GM20431 (cell line): ENCODE measurements at regions not wholly inside any gene's neighbourhood (a gene's known extent, or its start where the extent isn't known, plus 50 kb on each side); places are given as distances from the start of the nearest gene placed in this dataset.

ENCODE experiments used
- in situ Hi-C: fragments of 300-500 bp; cut with MseI, MboI; formaldehyde crosslinking; loops from one replicate; pipeline ENCODE4 v1.15.0; 2020; ENCODE audit warnings: low sequenced_read_pairs; ENCODE audit not compliant: unreplicated experiment

DNA sequence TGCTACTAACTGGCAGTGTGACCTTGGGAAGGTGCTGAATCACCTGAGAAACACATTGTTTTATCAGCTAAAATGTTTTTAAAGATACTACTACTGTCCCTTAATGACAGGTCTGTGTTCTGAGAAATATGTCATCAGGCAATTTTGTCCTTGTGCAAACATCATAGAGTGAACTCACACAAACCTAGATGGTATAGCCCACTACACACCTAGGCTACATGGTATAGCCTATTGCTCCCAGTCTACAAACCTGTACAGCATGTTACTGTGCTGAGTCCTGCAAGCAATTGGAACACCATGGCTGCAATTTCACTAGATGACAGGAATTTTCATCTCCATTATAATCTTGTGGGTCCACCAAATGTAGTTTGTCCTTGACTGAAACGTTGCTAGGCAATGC lies 101.3 kb upstream of the GUCY1A1 start:
- in situ Hi-C loops = no loop called here

DNA sequence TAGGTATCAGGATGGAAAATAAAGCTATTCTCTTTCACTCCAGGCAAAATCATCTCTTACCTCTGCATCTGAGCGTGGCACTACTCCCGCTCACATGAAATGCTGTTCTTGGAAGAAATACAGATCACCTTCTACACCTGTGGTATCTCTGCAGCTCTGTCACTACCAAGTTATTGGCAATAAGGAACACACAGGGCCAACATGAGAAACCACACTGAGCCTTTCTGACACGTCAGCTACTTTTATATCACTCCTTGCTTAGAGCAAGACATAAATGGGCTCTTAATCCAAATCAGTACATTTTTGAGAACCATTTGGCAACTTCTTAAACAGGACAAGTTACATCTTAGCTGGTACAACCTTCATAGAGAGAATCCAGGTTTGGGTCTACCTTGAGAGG lies 101.8 kb upstream of the GUCY1A1 start:
- in situ Hi-C loops = no loop called here

DNA sequence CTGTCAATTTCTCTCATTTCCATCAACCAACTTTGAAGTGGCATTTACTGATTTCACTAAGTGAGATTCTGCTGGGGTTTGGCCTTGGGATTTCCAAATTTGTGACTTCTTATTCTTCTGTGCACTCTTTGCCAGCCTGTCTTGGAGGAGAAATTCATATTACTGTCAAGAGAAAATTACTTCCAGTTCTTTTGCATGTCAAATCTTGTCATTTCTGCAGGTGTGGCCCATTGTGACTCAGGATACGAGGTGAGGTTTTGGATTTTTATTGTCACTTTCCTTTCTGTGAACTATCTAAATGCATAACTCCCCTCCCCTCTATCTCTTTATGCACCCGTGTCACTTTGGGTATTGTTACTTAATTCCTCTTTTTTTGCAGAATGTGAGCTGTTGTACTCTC lies 102.6 kb upstream of the GUCY1A1 start:
- in situ Hi-C loops = no loop called here

DNA sequence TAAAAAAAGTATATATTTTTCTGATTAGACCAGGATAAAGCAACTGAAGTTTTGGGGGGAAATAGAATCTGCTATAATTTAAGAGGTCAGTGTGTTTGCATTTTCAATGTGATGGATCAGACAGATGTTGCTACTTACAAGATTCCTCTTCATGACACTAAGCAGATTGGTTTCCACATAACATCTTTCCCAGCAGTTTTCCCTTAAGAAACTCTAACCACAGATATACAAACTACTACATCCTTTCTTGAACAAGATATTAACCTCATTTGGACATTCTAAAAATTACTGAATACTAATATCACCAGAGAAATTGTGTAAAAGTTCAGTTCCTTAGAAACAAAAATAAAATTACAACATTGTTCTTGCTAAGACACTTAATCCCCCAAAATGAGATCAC lies 106.7 kb upstream of the GUCY1A1 start:
- in situ Hi-C loops = no loop called here

DNA sequence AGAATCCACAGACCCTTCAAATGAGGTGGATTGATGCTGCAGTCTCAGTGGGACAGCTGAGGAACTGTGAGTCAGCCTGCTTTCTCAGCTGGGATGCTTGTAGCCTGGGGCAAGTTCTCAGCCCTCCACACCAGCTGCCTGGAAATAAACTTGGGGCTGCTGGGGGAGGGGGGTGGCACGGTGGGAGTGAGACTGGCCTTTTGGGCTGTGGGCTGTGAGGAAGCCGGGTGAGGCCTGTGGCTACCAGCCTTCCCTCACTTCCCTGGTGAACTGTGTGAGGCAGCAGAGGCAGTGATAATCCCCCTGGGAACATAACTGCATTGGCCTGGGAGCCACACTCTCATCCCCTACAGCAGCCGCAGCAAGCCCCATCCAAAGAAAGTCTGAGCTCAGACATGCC lies 114.5 kb upstream of the GUCY1A1 start:
- in situ Hi-C loops = no loop called here

DNA sequence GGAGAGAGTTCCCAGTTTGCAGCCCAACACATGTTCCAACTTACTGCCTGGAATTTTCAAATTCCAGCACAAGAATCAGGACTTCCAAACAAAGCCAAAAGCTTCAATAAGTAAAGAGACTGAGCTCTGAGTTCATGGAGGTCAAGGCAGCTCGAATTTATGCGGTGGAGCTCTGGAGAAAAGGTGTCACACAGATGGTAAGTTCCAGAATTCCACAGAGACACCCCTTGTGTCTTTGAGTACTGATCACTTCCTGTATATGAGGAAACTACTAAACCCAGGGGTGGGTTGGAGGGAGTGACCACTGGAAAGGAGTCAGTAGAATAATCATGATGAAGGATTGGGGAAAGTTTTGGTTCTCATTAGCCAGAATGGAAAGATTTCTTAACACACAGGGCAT lies 118.5 kb upstream of the GUCY1A1 start:
- in situ Hi-C loops = no loop called here

DNA sequence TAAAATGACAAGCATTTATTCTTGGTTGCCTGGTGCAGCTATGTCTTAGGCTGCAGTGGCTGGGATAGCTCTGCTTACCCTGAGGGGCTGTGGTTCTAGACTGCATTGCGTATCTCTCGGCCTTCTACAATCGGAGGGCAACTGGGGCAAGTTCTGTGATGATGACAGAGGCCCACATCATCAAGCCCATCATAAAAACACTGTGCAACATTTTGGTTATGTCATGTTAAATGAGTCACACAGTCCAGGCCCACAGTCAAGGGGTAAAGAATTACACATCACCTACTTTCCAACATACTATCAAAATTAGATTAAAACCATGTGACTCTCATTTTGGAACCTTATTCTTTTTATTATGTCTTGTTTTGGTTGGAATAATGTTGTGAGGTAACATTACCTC lies 120.2 kb upstream of the GUCY1A1 start:
- in situ Hi-C loops = no loop called here

DNA sequence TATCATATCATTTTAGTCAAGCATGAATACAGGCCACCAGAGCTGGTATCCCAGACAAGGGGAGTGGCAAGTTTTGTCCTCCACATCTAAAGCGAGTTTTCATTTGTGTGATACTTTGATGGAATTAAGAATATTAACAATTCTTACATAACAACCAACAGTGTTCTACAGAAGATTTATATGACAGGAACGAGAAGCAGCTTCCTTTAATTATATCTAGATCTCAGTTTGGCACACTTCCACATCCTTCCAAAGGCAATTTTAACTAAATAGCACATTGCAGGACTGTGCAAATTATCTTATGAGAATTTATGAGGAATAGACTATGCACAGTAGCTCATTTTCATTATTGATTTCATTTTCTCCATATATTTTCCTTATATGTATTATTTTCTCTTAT lies 121.2 kb upstream of the GUCY1A1 start:
- in situ Hi-C loops = no loop called here

DNA sequence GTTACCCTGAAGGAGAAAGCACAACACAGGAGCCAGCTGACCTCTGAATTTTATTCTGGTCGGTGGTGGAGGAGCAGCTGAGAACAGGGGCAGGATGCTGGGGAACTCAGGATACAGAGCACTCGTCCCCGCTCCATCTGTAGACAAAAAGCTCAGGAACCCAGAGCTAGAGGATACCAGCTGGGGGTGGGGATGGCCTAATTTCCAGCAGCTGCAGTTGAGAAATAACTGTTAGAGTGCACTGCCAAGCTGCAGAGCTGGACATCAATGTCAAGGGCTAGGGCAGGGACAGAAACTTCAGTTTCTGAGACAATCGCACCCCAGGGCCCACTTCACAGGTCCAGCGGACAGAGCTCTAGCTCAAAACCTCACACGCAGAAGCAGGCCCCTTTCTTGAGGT lies 122.1 kb upstream of the GUCY1A1 start:
- in situ Hi-C loops = no loop called here

DNA sequence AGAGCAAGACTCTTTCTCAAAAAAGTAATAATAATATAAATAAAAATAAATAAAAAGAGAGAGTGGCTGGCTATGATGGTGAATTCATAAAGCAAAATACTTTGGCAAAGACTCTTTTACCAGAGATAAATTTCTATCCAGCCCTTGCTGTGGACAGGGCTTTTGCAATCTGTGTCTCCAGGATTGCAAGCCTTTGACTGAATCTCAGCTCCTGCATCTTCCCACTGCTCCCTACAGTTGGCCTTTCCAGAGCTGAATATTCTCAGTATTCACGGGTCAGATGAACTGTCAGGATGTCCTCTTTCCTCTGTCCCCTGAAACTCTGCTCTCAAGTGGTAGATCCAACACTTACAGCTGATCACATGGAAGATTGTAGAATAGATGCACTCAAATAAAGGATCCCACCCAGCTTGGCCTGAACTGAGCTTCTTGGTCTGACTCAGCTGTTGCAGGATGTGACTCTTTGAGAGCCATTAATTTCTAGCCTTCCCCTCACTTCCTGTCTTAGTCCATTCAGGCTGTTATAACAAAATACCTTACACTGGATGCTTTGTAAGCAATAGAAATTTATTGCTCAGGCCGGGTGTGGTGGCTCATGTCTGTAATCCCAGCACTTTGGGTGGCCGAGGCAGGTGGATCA lies 123.4 kb upstream of the GUCY1A1 start:
- in situ Hi-C loops = no loop called here

DNA sequence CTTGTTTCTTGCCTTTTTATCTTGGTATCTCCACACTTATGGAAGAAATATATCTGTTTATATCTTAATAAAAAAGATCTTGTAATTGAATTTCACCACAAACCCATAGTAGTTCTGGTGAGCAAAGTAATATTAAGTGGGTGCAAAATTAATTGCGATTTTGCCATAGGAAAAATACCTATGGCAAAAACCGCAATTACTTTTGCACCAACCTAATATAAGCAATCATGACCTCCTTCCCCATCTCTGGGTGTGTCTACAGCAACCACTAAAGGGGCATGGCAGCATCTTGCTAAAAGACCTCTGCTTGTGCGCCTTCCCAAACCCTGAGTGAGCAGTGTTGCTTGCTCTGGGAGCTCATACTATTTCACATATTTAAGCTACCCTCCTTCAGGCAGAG lies 124.2 kb upstream of the GUCY1A1 start:
- in situ Hi-C loops = no loop called here

DNA sequence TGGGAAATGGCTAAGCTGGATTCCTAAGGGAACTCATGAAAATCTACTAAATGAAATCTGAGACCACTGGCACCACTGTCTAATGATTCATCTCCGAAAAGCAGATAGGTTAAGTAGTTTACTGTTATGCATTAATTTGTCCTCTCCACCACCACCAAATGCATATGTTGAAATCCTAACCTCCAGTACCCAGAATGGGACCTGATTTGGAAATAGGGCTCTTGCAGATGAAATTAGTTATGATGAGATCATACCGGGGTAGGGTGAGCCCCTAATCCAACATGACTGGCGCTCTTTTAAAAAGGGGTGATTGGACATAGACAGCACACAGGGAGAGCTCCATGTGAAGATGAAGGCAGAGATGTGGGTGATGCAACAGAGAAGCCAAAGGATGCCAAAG lies 124.9 kb upstream of the GUCY1A1 start:
- in situ Hi-C loops = no loop called here

DNA sequence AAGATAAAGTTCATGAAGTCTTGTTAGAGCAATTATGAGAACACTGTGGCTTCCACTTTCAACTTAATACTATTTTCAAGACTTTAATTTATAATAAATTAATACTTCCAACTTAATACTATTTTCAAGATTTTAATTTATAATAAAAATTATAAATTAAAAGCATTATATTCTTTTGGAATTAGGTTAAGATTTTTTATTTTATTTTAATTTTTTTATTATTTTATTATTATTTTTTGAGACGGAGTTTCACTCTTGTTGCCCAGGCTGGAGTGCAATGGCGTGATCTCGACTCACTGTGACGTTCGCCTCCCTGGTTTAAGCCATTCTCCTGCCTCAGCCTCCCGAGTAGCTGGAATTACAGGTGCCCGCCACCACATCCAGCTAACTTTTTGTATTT lies 126.0 kb upstream of the GUCY1A1 start:
- in situ Hi-C loops = no loop called here

DNA sequence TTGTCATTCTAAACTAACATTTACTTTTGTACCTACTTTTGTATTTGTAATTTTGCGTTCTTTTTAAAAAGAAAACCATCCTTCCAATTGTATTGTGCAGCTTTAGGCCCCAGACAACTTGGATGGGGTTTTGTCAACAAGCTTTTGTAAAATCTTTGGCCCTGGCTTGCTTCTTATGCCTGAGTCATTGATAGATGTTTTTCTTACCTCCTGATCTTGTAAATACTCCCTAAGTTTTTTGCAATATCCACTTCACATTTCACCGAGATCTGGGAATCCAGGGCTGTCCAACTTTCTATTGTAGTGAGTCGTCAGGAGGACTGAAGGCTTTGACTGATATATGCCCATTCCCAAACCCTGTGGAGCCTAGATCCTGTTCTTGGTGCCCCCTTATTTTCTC lies 126.9 kb upstream of the GUCY1A1 start:
- in situ Hi-C loops = no loop called here

DNA sequence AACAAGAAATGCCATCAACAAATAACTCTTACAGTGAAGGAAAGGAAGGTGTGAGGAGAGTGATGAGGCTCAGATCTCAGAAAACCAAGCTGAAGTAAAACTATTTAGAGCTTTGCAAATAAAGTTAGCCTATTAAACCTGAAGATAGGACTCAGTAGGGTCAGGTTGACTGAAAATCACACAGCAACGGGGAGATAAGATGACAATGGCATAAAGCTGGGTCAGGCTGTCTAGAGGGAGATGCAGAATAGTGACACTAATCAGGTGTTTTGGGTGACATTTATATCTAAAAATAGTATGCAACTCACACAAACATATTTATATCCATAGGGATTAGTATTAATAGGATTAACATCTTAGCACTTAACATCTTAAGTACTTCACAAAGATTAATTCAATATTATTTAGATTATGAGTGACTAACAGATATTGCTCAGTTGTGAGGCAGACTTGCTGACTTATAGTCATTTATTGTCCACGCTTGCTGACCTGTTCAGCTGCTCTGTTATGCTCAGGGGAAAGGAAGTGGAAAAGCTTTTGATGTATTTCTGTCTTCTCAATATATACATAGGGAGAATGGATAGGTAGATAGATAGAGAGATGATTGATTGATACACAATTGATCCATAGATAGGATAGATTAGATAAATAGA lies 130.7 kb upstream of the GUCY1A1 start:
- in situ Hi-C loops = no loop called here

DNA sequence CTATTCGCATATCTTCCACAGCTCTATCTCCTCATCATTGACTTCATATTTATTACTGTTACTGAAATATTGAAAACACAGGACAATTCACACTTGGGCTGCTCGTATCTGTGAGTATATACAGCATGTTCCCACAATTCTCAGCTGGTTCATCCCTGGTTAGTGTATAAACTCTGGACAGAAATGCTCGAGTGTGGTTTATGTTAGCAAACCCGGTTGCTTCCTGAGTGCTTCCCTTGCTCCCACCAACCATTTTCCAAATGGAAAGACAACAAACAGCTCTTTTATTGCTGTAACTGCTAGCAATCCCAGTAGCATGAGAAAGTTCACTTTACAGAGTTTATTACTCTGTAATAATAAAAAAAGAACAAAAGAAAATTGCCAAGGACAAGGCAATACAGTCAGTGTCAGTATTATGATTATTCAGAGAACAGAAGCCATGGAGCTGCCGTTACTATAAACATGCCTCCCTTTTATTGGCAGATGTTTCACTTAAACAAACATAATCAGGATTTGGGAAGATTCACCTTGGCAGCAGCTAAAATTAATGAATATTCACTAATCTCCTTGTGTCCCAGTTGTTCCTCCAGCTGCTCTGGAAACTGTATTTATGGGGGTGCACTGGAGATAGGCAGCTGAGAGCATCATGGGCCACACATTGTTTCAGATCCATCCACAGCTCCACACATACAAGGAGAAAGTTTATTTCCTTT lies 134.1 kb upstream of the GUCY1A1 start:
- in situ Hi-C loops = no loop called here

DNA sequence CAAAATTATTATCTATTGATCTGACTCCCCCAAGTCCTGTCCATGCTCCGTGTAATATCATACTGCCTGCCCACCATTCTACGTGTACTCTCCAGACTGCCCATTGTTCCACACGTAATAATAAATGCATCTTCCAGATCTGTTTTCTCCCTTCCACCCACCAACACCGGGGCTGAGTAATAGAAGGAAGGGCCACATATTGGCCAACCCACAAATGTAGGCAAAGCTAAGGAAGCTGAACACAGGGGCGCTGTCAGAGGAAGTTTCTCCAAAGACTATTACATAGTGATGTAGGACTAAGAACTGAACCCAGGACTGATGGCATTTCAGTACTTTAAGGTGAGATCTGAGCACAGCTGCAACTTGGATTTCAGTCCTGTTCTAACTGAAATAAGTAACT lies 135.8 kb upstream of the GUCY1A1 start:
- in situ Hi-C loops = no loop called here

DNA sequence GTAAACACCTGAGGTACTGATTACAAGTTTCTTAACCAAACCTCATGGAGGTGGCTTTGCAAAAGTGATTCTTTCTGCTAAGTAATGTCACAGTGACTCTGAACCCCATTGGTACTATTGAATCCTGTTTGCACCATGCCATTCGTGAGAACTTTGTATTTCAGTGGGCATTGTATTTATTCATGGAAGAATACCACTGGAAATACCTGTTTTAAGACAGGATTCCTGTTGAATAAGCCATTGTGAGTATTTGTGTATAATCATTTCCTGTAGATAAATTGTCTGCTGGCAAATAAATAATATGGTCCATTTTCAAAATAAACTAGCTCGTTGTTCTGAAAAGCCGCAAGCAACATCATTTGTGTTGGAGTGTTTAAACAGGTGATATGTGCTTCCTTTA lies 136.4 kb upstream of the GUCY1A1 start:
- in situ Hi-C loops = no loop called here

DNA sequence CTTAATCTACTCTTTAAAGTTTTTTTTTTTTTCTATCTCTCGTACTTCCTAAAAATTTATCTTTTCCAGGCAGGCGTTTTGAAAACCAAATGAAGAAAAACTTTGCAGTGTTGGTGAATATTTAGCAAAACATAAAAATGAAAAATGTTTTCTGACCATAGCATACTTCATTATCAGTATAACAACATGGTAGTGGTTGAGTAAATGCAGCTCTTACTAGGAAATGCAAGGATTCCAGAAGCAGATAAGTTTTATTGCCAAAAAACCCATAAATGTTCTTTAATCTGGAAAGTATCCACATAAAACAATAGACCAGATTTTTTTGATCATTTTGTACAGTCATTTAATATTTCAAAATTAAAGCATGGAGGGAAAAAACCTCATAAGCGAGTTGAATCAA lies 136.9 kb upstream of the GUCY1A1 start:
- in situ Hi-C loops = no loop called here

DNA sequence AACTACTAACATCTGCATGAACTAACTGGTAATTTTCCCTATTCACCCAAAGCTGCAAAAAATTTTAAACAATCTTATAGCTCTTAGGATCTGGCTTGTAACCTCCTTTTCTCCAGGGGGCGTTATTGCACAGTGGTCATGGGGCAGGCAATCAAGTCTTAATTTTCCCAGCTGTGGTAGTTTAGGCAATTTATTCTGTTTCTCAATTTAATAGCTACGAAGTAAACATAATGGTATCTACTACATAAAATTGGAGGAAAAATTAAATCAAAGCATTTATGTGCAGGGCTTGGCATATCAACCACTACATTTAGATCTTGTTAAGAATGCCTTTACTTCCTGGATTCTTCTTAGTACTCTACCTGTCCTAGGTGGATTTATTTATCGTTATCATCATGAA lies 137.4 kb upstream of the GUCY1A1 start:
- in situ Hi-C loops = no loop called here

DNA sequence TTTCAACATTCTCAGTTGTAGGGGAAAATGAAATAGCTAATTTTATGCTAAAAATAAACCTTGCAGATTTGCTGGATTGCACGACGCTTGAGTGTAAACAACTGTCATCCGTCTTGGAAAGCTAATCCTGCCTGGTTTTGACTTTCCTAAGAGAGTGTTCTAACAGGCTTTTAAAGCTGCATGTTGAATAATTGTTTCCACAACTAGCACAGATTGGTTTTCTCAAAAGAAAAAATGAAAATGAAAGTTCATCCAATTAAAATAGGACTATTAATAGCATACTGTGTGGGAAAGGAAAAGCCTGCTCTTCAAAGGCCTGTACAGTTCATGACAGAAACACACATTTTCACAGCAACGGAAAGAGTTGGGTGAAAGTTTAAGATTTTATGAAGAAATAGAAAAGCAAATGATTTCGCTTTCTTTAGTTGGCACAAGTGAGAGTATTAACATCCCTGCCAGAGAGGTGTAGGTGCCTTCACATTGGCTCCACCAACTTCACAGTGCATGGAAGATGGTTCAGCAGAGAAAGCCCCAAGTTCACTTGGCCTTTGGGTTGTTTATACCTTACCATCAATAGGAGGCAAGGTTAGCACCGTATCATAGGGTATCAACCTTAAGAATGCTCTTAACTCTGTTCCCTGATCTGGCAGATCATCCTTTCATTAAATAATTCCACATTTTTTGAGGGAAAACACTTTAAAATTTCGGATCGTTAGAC lies 140.0 kb upstream of the GUCY1A1 start:
- in situ Hi-C loops = no loop called here
